Activated CD4-positive, CD25-positive, alpha-beta regulatory T cell treated with anti-CD3 and anti-CD28 coated beads, Interleukin-2, amount 50 U/mL, for 16 hours (primary cell): ENCODE measurements at regions not wholly inside any gene's neighbourhood (a gene's known extent, or its start where the extent isn't known, plus 50 kb on each side); places are given as distances from the start of the nearest gene placed in this dataset.
"Not testable (repeated sequence)": the region's sequence is repeated elsewhere in the genome, so short reads cannot be mapped to it uniquely, and the experiment has no call there.

ENCODE experiments used
- DNase-seq: peaks from one replicate; pipeline ENCODE4 v3.0.0-alpha.2; 2020; ENCODE audit warnings: low read depth, low spot score

- DNase-seq: no peak
Measured at GRCh38 chr5:52605317-52606313, 182.1 kb upstream of the ITGA1 start.

GRCh38 chr5:52607227-52607824, 180.4 kb upstream of the ITGA1 start:
- DNase-seq: no peak

- no peak for DNase-seq
Measured at GRCh38 chr5:52620315-52620714, 167.4 kb upstream of the ITGA1 start.

GRCh38 chr5:52623291-52623690, 164.4 kb upstream of the ITGA1 start:
- no peak for DNase-seq

GRCh38 chr5:52624291-52624690, 163.4 kb upstream of the ITGA1 start:
- no peak for DNase-seq

- no peak for DNase-seq
Measured at GRCh38 chr5:52626312-52626711, 161.4 kb upstream of the ITGA1 start.

GRCh38 chr5:52627740-52628139, 160.0 kb upstream of the ITGA1 start:
- no peak for DNase-seq

- no peak for DNase-seq
Measured at GRCh38 chr5:52632281-52632680, 155.4 kb upstream of the ITGA1 start.

GRCh38 chr5:52634171-52634570, 153.5 kb upstream of the ITGA1 start:
- not testable (repeated sequence) for DNase-seq

- DNase-seq: no peak
Measured at GRCh38 chr5:52638732-52639131, 149.0 kb upstream of the ITGA1 start.

- no peak for DNase-seq
Measured at GRCh38 chr5:52648726-52649125, 139.0 kb upstream of the ITGA1 start.

GRCh38 chr5:52655163-52655562, 132.6 kb upstream of the ITGA1 start:
- no peak for DNase-seq

GRCh38 chr5:52656569-52657246, 131.0 kb upstream of the ITGA1 start:
- no peak for DNase-seq

GRCh38 chr5:52657247-52657645, 130.5 kb upstream of the ITGA1 start:
- no peak for DNase-seq

GRCh38 chr5:52658246-52658645, 129.5 kb upstream of the ITGA1 start:
- DNase-seq: no peak

- DNase-seq: no peak
Measured at GRCh38 chr5:52660621-52661020, 127.1 kb upstream of the ITGA1 start.

GRCh38 chr5:52661903-52662595, 125.7 kb upstream of the ITGA1 start:
- no peak for DNase-seq

GRCh38 chr5:52665559-52665958, 122.2 kb upstream of the ITGA1 start:
- no peak for DNase-seq

- no peak for DNase-seq
Measured at GRCh38 chr5:52668139-52668538, 119.6 kb upstream of the ITGA1 start.

- no peak for DNase-seq
Measured at GRCh38 chr5:52668544-52669185, 119.1 kb upstream of the ITGA1 start.

GRCh38 chr5:52672459-52672858, 115.3 kb upstream of the ITGA1 start:
- DNase-seq: no peak
